Stomach (tissue), 4 donors: ENCODE measurements at regions not wholly inside any gene's neighbourhood (a gene's known extent, or its start where the extent isn't known, plus 50 kb on each side); places are given as distances from the start of the nearest gene placed in this dataset.

ENCODE experiments used
- EP300 ChIP-seq: sonication (generic); formaldehyde crosslinking; IDR thresholded peaks from one replicate; pipeline ENCODE4 v1.6.1; 2017; ENCODE audit warnings: antibody characterized with exemption
- POLR2A ChIP-seq, 4 donors: fragments of 450-650 bp; IDR thresholded peaks; one replicate each; pipeline ENCODE4 v1.6.1; 2016; ENCODE audit warnings: antibody characterized with exemption in 4 of 4, control low read depth in 2 of 4, mild to moderate bottlenecking in 1 of 4, moderate library complexity in 1 of 4
- TF ChIP-seq, protein P1 (sequence below), 7 experiments: fragments of 450-650 bp in 4 of 7; fragments of 200-600 bp in 3 of 7; sonication (generic) in 3 of 7; IDR thresholded peaks; one replicate each; pipeline ENCODE4 v1.5.1; 2016 to 2019; ENCODE audit warnings: antibody characterized with exemption in 7 of 7, control low read depth in 2 of 7, mild to moderate bottlenecking in 1 of 7

DNA sequence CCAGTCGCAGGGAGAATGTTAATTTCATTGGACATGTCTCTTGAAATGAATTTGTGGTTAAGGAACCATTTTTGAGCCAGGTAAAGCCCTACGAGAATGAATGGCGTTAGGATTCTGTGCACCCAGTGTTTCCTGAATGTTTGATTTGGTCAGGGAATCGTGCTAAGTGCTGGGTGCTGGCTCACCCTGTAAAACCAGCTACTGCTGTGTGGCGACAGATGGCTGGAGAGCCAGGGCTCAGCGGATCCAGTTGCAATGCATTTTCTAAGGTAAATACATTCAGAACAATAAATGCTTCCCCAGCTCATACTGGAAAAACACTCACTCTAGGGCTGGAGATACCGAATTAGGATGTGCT is 355.5 kb downstream of the GLRX3 start:
- TF ChIP-seq, protein P1, sequence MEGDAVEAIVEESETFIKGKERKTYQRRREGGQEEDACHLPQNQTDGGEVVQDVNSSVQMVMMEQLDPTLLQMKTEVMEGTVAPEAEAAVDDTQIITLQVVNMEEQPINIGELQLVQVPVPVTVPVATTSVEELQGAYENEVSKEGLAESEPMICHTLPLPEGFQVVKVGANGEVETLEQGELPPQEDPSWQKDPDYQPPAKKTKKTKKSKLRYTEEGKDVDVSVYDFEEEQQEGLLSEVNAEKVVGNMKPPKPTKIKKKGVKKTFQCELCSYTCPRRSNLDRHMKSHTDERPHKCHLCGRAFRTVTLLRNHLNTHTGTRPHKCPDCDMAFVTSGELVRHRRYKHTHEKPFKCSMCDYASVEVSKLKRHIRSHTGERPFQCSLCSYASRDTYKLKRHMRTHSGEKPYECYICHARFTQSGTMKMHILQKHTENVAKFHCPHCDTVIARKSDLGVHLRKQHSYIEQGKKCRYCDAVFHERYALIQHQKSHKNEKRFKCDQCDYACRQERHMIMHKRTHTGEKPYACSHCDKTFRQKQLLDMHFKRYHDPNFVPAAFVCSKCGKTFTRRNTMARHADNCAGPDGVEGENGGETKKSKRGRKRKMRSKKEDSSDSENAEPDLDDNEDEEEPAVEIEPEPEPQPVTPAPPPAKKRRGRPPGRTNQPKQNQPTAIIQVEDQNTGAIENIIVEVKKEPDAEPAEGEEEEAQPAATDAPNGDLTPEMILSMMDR (IDR thresholded peaks at IDR 0.05): no peak
- TF ChIP-seq POLR2A (IDR thresholded peaks at IDR 0.05): no peak
- TF ChIP-seq EP300: no peak
